ENCODE measurements at regions not wholly inside any gene's neighbourhood (a gene's known extent, or its start where the extent isn't known, plus 50 kb on each side); places are given as distances from the start of the nearest gene placed in this dataset.
"Not testable (repeated sequence)": the region's sequence is repeated elsewhere in the genome, so short reads cannot be mapped to it uniquely, and the experiment has no call there.

DNA sequence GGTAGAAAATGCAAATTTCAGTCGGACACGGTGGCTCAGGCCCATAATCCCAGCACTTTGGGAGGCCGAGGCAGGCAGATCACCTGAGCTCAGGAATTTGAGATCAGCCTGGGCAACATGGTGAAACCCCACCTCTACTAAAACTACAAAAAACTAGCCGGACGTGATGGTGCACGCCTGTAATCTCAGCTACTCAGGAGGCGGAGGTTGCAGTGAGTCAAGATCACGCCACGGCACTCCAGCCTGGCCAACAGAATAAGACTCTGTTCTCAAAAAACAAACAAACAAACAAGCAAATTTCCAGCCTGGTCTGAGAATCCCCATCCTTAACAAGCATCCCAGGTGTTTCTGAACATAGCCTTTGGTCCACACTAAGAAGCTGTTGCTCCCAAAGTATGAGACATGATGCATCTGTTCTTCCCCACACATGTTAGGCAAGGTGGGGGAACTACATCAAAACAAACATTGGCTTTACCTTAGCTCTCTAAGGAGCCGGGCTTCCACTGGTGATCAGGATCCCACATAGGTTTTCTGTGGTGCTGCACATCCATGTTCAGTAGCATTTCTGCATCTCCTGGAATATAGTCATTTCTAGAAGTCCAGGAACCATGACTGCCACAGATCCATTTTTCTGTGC is 92.5 kb upstream of the DMRT1 start:
- Histone ChIP-seq H3K36me3 (ENCODE audit: control insufficient read depth in 2 of 2, insufficient read depth in 2 of 2, low read length in 1 of 2) (peaks cover 2 to 12% of the 10 kb centered on the region in 2 donors), H3K27me3 (ENCODE audit: control insufficient read depth in 1 of 2, insufficient read depth in 2 of 2, low read length in 2 of 2) (no peaks in the 10 kb centered on the region), H3K4me1 (ENCODE audit: control insufficient read depth in 2 of 2, insufficient read depth in 2 of 2, low read length in 1 of 2) (peaks cover 2 to 5% of the 10 kb centered on the region in 2 donors), H3K27ac (ENCODE audit: low read depth in 2 of 2, low read length in 1 of 2) (peak overlapping the region; percentile 80 to 81), H3K4me3 (ENCODE audit: low read depth in 1 of 2, low read length in 2 of 2) (no peak overlapping the region), H3K9me3 (ENCODE audit: control insufficient read depth in 2 of 2, insufficient read depth in 1 of 2, low read depth in 1 of 2, low read length in 1 of 2) (no peaks in the 10 kb centered on the region)
- WGBS, 2 donors = 58 to 73% methylated on average over 10 of the region's 10 CpGs

DNA sequence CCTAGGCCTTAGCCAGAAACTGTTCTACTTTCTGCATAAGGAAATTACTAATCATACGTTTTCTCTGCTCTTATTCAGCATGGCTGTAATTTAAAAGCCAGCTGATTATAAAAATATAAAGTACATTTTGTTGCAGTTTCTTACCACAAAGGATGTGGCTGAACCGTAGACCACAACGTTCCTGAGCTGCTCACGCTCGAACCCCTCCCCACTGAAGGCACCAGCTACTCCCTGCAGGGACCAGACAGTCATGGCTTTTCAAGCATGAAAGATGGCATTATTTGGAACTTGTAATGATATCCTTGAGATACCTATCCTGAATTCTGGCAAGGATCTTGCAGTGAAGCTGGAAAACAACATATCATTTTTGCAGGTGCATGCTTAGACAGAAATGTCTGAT is 91.8 kb upstream of the DMRT1 start:
- Histone ChIP-seq H3K4me1 (ENCODE audit: control insufficient read depth in 2 of 2, insufficient read depth in 2 of 2, low read length in 1 of 2) (peaks cover 2 to 8% of the 10 kb centered on the region in 2 donors), H3K4me3 (ENCODE audit: low read depth in 1 of 2, low read length in 2 of 2) (no peak overlapping the region), H3K9me3 (ENCODE audit: control insufficient read depth in 2 of 2, insufficient read depth in 1 of 2, low read depth in 1 of 2, low read length in 1 of 2) (no peaks in the 10 kb centered on the region), H3K27me3 (ENCODE audit: control insufficient read depth in 1 of 2, insufficient read depth in 2 of 2, low read length in 2 of 2) (no peaks in the 10 kb centered on the region), H3K27ac (ENCODE audit: low read depth in 2 of 2, low read length in 1 of 2) (peak overlapping the region; percentile 77 to 81), H3K36me3 (ENCODE audit: control insufficient read depth in 2 of 2, insufficient read depth in 2 of 2, low read length in 1 of 2) (peaks cover 2 to 8% of the 10 kb centered on the region in 2 donors)
- 46 to 63% methylated on average over 5 of the region's 5 CpGs for WGBS, 2 donors

DNA sequence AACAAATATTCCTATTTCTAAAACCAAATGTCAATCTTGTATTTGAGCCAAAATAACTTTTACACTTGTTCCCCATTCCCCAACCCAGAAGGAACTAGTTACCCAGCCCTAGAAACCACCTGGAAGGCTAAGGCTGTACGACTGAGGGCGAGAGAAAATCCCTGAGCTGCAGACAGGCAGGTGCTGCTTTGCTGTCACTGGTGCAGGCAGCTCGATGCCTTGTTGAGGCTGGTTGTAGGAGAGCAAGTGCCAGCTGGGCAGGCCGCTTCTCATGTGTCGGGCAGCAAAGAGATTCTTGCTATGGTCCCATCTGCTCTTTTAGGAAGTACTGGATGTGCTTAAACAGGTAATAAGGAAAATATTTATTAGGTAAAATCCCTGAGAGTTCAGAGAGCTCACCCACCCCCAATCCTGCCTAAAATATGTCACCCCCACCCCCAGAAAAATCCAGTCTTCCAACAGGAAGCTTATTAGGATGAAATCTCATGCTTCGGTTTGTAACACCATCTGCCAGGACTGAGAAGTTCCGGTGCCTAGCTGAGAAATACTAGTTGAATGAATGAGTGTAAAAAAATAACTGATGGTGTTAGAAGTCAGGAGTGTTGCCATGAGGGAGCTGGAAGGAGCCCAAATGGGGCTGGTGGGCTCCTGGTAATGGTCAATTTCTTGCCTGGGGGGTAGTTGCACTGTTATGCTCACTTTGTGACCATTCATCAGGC is 91.1 kb upstream of the DMRT1 start:
- no peaks in the 10 kb centered on the region for H3K27me3 ChIP-seq (ENCODE audit: control insufficient read depth in 1 of 2, insufficient read depth in 2 of 2, low read length in 2 of 2)
- peak overlapping the region; percentile 57 to 90 for H3K27ac ChIP-seq (ENCODE audit: low read depth in 2 of 2, low read length in 1 of 2)
- peaks cover 0 to 3% of the 10 kb centered on the region in 2 donors for H3K36me3 ChIP-seq (ENCODE audit: control insufficient read depth in 2 of 2, insufficient read depth in 2 of 2, low read length in 1 of 2)
- no peaks in the 10 kb centered on the region for H3K9me3 ChIP-seq (ENCODE audit: control insufficient read depth in 2 of 2, insufficient read depth in 1 of 2, low read depth in 1 of 2, low read length in 1 of 2)
- 51 to 59% methylated on average over 7 of the region's 7 CpGs for WGBS, 2 donors
- H3K4me1 ChIP-seq (ENCODE audit: control insufficient read depth in 2 of 2, insufficient read depth in 2 of 2, low read length in 1 of 2) = peaks cover 2 to 8% of the 10 kb centered on the region in 2 donors
- H3K4me3 ChIP-seq (ENCODE audit: low read depth in 1 of 2, low read length in 2 of 2) = no peak overlapping the region

DNA sequence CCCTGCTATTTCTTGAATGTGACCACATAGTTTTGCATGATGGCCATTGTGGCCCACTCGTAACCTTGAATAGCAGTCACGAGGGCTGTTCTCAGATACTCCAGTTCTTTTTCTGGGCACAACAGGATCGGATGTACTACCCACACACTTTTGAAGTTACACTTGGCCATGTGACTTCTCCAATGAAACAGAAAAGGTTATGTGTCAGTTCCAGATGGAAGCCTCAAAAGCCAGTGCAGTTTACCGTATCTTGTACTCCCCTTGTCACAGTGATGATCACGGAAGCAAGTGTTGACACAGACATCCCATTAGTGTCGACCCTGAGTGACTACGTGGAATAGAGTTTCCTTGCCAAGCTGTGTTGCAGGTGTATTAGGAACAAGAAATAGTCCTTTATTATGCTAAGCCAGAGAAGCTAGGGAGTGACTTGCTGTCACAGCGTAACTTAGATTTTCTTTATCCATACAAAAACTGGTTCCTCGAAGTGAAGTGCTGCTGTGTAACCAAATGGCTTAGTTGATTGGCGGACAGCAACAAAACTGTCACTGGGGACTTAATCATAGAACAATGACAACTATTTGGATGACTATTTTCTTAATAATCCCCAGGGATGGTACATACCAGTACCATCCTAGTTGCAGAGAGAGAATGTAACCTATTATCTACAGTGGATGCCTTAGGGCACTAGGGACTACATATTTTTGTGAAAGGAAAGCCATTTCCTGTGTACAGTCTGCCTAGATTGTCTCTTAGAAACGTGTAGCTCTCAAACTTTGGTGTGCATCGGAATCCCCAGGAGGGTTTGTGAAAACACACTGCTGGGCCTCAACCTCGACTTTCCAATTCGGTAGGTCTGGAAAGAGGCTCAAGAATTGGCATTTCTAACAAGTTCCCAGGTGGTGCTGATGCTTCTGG is 90.1 kb upstream of the DMRT1 start:
- Histone ChIP-seq H3K27ac (ENCODE audit: low read depth in 2 of 2, low read length in 1 of 2) (peak overlapping the region; percentile 86 to 98), H3K9me3 (ENCODE audit: control insufficient read depth in 2 of 2, insufficient read depth in 1 of 2, low read depth in 1 of 2, low read length in 1 of 2) (no peaks in the 10 kb centered on the region), H3K4me3 (ENCODE audit: low read depth in 1 of 2, low read length in 2 of 2) (no peak overlapping the region), H3K4me1 (ENCODE audit: control insufficient read depth in 2 of 2, insufficient read depth in 2 of 2, low read length in 1 of 2) (peaks cover 2 to 9% of the 10 kb centered on the region in 2 donors), H3K36me3 (ENCODE audit: control insufficient read depth in 2 of 2, insufficient read depth in 2 of 2, low read length in 1 of 2) (no peaks in the 10 kb centered on the region), H3K27me3 (ENCODE audit: control insufficient read depth in 1 of 2, insufficient read depth in 2 of 2, low read length in 2 of 2) (no peaks in the 10 kb centered on the region)
- WGBS, 2 donors = 44 to 51% methylated on average over 14 of the region's 14 CpGs

DNA sequence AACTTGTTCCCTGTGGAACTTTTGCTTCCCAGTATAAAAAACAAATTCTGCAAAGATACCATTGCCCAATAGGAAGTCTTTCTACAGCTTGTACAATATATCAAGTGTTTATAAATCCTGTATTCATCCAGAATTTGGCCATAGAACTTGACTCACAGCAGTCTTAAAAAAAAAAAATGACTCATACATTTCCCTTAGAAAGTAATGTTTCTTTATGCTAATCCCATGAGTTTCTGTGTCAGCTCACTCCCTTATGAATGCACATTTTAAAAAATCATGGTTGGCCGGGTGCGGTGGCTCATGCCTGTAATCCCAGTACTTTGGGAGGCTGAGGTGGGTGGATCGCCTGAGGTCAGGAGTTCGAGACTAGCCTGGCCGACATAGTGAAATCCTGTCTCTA is 89.3 kb upstream of the DMRT1 start:
- H3K27ac ChIP-seq (ENCODE audit: low read depth in 2 of 2, low read length in 1 of 2) = peak overlapping the region; percentile 86 to 98
- peaks cover 2 to 12% of the 10 kb centered on the region in 2 donors for H3K4me1 ChIP-seq (ENCODE audit: control insufficient read depth in 2 of 2, insufficient read depth in 2 of 2, low read length in 1 of 2)
- H3K36me3 ChIP-seq (ENCODE audit: control insufficient read depth in 2 of 2, insufficient read depth in 2 of 2, low read length in 1 of 2) = no peaks in the 10 kb centered on the region
- no peak overlapping the region for H3K4me3 ChIP-seq (ENCODE audit: low read depth in 1 of 2, low read length in 2 of 2)
- 48 to 52% methylated on average over 5 of the region's 5 CpGs for WGBS, 2 donors
- no peaks in the 10 kb centered on the region for H3K27me3 ChIP-seq (ENCODE audit: control insufficient read depth in 1 of 2, insufficient read depth in 2 of 2, low read length in 2 of 2)
- no peaks in the 10 kb centered on the region for H3K9me3 ChIP-seq (ENCODE audit: control insufficient read depth in 2 of 2, insufficient read depth in 1 of 2, low read depth in 1 of 2, low read length in 1 of 2)

DNA sequence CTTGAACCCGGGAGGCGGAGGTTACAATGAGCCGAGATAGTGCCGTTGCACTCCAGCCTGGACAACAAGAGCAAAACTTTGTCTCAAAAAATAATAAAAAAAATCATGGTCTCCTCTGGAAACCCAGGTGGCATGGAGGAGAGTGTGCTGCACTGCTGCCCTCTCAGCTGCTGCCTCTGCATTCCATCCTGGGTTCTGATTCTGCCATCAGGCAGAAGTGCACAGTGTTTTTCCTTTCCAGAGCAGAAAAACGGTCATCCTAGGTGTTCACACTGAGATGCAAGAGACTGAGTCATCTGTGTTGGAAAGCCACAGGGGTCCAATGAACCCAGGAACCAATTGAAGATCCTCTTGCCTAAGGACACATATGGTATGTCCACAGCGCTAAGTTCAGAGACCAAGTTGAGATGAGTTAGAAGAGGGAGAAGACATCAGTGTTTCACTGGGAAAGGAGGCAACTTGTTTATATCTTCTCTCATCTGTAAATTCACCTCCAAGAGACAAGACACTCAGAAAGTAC is 88.8 kb upstream of the DMRT1 start:
- Histone ChIP-seq H3K9me3 (ENCODE audit: control insufficient read depth in 2 of 2, insufficient read depth in 1 of 2, low read depth in 1 of 2, low read length in 1 of 2) (no peaks in the 10 kb centered on the region), H3K4me1 (ENCODE audit: control insufficient read depth in 2 of 2, insufficient read depth in 2 of 2, low read length in 1 of 2) (peaks cover 2 to 12% of the 10 kb centered on the region in 2 donors), H3K27ac (ENCODE audit: low read depth in 2 of 2, low read length in 1 of 2) (peak overlapping the region in 1 of 2 donors; percentile 67), H3K27me3 (ENCODE audit: control insufficient read depth in 1 of 2, insufficient read depth in 2 of 2, low read length in 2 of 2) (no peaks in the 10 kb centered on the region), H3K36me3 (ENCODE audit: control insufficient read depth in 2 of 2, insufficient read depth in 2 of 2, low read length in 1 of 2) (no peaks in the 10 kb centered on the region), H3K4me3 (ENCODE audit: low read depth in 1 of 2, low read length in 2 of 2) (no peak overlapping the region)
- WGBS, 2 donors = 86 to 89% methylated on average over 6 of the region's 6 CpGs

DNA sequence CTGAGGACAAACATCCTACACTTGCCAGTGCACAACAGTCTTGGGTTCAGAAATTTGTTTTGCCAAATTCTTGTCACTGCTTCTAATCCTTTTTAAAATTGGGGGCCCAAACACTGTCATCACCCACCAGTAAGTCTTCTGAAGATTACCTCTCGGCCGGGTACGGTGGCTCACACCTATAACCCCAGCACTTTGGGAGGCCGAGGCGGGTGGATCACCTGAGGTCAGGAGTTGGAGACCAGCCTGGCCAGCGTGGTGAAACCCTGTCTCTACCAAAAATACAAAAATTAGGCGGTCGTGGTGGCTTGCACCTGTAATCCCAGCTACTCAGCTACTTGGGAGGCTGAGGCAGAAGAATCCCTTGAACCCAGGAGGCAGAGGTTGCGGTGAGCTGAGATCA is 87.8 kb upstream of the DMRT1 start:
- WGBS, 2 donors = 89 to 94% methylated on average over 9 of the region's 9 CpGs
- not testable (repeated sequence) for H3K36me3 ChIP-seq (ENCODE audit: control insufficient read depth in 2 of 2, insufficient read depth in 2 of 2, low read length in 1 of 2); H3K9me3 ChIP-seq (ENCODE audit: control insufficient read depth in 2 of 2, insufficient read depth in 1 of 2, low read depth in 1 of 2, low read length in 1 of 2); H3K4me3 ChIP-seq (ENCODE audit: low read depth in 1 of 2, low read length in 2 of 2); H3K27ac ChIP-seq (ENCODE audit: low read depth in 2 of 2, low read length in 1 of 2); H3K27me3 ChIP-seq (ENCODE audit: control insufficient read depth in 1 of 2, insufficient read depth in 2 of 2, low read length in 2 of 2); H3K4me1 ChIP-seq (ENCODE audit: control insufficient read depth in 2 of 2, insufficient read depth in 2 of 2, low read length in 1 of 2)

DNA sequence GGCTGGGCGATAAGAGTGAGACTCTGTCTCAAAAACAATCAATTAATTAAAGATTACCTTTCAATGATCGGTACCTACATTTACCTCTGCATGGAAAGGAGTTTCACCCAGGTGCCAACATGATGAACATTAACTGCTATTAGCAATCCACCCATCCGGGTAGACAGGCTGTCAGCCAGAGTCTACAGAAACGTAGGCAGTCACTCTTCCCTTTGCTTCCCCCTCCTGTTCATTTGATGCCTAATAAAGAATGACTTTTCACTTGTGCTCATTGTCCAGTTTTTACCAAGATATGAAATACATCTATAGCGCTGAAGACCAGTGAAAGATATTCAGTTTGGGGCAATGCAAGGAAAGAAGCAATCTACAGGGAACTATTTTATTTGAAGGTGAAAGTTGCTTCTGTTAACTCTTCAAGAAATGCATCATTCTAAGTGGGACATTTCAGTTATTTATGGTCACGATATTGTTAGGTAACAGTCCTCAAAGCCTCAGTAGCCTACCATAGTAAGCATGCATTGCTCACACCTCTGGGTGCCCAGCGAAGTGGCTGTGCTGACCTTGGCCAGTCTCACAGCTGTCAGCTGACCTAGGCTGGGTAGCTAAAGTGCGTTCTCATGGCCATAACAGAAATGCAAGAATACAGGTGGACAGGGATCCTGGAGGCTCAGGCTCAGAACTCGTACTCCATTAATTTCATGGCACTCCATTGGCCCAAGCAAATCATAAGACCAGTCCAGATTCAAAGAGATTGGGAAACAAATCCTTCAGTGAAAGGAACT is 87.2 kb upstream of the DMRT1 start:
- Histone ChIP-seq H3K27ac (ENCODE audit: low read depth in 2 of 2, low read length in 1 of 2) (no peak overlapping the region), H3K4me1 (ENCODE audit: control insufficient read depth in 2 of 2, insufficient read depth in 2 of 2, low read length in 1 of 2) (peaks cover 2 to 10% of the 10 kb centered on the region in 2 donors)

More for the DNA sequence above, 87.2 kb upstream of the DMRT1 start:
- H3K36me3 ChIP-seq (ENCODE audit: control insufficient read depth in 2 of 2, insufficient read depth in 2 of 2, low read length in 1 of 2) = no peaks in the 10 kb centered on the region
- no peaks in the 10 kb centered on the region for H3K9me3 ChIP-seq (ENCODE audit: control insufficient read depth in 2 of 2, insufficient read depth in 1 of 2, low read depth in 1 of 2, low read length in 1 of 2)
- WGBS, 2 donors = 77 to 81% methylated on average over 9 of the region's 9 CpGs
- H3K4me3 ChIP-seq (ENCODE audit: low read depth in 1 of 2, low read length in 2 of 2) = no peak overlapping the region
- H3K27me3 ChIP-seq (ENCODE audit: control insufficient read depth in 1 of 2, insufficient read depth in 2 of 2, low read length in 2 of 2) = no peaks in the 10 kb centered on the region

Measured in esophagus (tissue), 2 donors.